ENCODE measurements at regions not wholly inside any gene's neighbourhood (a gene's known extent, or its start where the extent isn't known, plus 50 kb on each side); places are given as distances from the start of the nearest gene placed in this dataset.

DNA sequence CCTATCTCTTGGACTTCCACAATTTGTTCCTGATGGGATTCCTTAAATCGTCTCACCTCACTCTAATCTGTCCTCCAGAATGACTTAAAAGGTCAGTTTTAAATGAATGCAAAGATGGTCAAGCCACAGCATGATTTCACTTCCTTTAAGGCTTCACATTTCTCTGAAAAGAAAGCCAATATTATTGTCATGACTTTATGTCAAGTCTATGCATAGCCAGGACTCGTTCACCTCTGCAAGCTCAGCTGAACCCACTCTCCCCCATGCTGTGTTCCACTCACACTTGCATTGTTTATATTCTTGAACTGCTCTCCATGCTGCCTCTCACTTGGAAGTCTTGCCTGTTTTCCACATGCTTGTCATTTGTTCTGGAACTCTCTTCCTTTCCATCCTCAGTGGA is 298.4 kb upstream of the MMADHC start (continued):
- TF ChIP-seq RBM25 (IDR thresholded peaks at IDR 0.05; ENCODE audit: low read depth, low read length, severe bottlenecking) = no peak
- TF ChIP-seq, protein P1, sequence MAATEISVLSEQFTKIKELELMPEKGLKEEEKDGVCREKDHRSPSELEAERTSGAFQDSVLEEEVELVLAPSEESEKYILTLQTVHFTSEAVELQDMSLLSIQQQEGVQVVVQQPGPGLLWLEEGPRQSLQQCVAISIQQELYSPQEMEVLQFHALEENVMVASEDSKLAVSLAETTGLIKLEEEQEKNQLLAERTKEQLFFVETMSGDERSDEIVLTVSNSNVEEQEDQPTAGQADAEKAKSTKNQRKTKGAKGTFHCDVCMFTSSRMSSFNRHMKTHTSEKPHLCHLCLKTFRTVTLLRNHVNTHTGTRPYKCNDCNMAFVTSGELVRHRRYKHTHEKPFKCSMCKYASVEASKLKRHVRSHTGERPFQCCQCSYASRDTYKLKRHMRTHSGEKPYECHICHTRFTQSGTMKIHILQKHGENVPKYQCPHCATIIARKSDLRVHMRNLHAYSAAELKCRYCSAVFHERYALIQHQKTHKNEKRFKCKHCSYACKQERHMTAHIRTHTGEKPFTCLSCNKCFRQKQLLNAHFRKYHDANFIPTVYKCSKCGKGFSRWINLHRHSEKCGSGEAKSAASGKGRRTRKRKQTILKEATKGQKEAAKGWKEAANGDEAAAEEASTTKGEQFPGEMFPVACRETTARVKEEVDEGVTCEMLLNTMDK (IDR thresholded peaks at IDR 0.05; ENCODE audit: borderline replicate concordance, insufficient read depth, low read depth, low read length, poor library complexity, severe bottlenecking) = no peak
- no peak for TF ChIP-seq HNRNPL (IDR thresholded peaks at IDR 0.05; ENCODE audit: low read depth, low read length)
- TF ChIP-seq POLR3G (IDR thresholded peaks at IDR 0.05; ENCODE audit: extremely low read depth, insufficient read length, insufficient replicate concordance) = no peak
- TF ChIP-seq THRAP3 (IDR thresholded peaks at IDR 0.05; ENCODE audit: borderline replicate concordance) = no peak
- TF ChIP-seq SP1 (CRISPR knock-in tag; IDR thresholded peaks at IDR 0.05) = no peak
- no peak for TF ChIP-seq ZNF224 (CRISPR knock-in tag; IDR thresholded peaks at IDR 0.05)

DNA sequence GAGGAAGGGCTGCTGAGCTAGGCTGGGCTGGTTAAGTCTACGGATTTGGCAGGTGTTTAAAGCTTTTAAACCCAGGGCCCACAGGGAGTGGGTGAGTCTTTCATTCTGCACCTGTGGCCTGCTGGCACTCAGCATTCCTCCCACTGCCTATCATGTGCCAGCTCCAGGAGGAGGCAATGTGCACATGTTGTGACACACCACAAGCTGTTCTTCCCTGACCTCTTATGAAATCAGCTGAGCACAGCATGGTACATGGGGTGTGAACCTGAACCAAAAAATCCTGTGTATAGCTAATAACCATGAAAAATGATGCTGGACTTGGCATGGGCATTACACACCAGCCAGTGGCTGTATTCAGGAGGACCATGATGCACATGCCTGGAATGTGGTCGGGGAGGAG is 297.9 kb upstream of the MMADHC start:
- no peak for FAIRE-seq

More for the DNA sequence above, 297.9 kb upstream of the MMADHC start:
- no peak overlapping the region for H2AFZ ChIP-seq (ENCODE audit: low read depth, low read length)
- H3K27me3 ChIP-seq (ENCODE audit: control insufficient read depth in 2 of 2, insufficient read depth in 2 of 2, low read length in 2 of 2) = no peaks in the 10 kb centered on the region
- TF ChIP-seq THRAP3 (IDR thresholded peaks at IDR 0.05; ENCODE audit: borderline replicate concordance) (no peak), ESRRB (CRISPR knock-in tag; IDR thresholded peaks at IDR 0.05; ENCODE audit: borderline replicate concordance) (no peak), E2F3 (CRISPR knock-in tag; IDR thresholded peaks at IDR 0.05) (no peak), ZNF316 (IDR thresholded peaks at IDR 0.05) (no peak), RBM39 (optimal IDR thresholded peaks at IDR 0.05; ENCODE audit: low read depth, low read length) (no peak), RFX5 (IDR thresholded peaks at IDR 0.05; ENCODE audit: low read depth, low read length) (no peak), ZNF717 (CRISPR knock-in tag; IDR thresholded peaks at IDR 0.05) (no peak), MXI1 (IDR thresholded peaks at IDR 0.05; ENCODE audit: low read depth, low read length) (no peak), PYGO2 (tag; IDR thresholded peaks at IDR 0.05) (no peak)
- TF ChIP-seq, protein P2, sequence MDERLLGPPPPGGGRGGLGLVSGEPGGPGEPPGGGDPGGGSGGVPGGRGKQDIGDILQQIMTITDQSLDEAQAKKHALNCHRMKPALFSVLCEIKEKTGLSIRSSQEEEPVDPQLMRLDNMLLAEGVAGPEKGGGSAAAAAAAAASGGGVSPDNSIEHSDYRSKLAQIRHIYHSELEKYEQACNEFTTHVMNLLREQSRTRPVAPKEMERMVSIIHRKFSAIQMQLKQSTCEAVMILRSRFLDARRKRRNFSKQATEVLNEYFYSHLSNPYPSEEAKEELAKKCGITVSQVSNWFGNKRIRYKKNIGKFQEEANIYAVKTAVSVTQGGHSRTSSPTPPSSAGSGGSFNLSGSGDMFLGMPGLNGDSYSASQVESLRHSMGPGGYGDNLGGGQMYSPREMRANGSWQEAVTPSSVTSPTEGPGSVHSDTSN (CRISPR knock-in tag; IDR thresholded peaks at IDR 0.05; ENCODE audit: low read depth) = no peak
- TF ChIP-seq, protein P2 (tag; conservative IDR thresholded peaks at IDR 0.05; ENCODE audit: low read depth) = no peak
- H3K9ac ChIP-seq (ENCODE audit: insufficient read depth in 1 of 2, low read depth in 2 of 2, low read length in 2 of 2) = no peak overlapping the region
- BruUV-seq (replicated peaks) = no TSS peak
- H3K27ac ChIP-seq (ENCODE audit: extremely low read depth, low read depth, low read length) = no peak overlapping the region
- H3K79me2 ChIP-seq (ENCODE audit: control insufficient read depth, insufficient read depth, low read length) = no peaks in the 10 kb centered on the region
- H3K9me1 ChIP-seq (ENCODE audit: control insufficient read depth, insufficient read depth, low read length) = no peaks in the 10 kb centered on the region
- no peaks in the 10 kb centered on the region for H4K20me1 ChIP-seq (replicated peaks; ENCODE audit: control insufficient read depth, insufficient read depth, low read length)
- ATAC-seq (no peak), DNase-seq (ENCODE audit: extremely low read depth in 1 of 4, low spot score in 3 of 4) (no peak)
- 0% methylated on average over 2 of the region's 2 CpGs for WGBS (ENCODE audit: insufficient coverage, low coverage, missing lambda C conversion rate)
- ChIA-PET POLR2A (no interaction called here), CTCF (ENCODE audit: low intra/inter-chr PET ratio) (no interaction called here)
- in situ Hi-C loops (cut with MboI) (no loop called here), intact Hi-C loops (cut with micrococcal nuclease) (no loop called here)
- no peaks in the 10 kb centered on the region for H3K36me3 ChIP-seq (ENCODE audit: control insufficient read depth, insufficient read depth, low read length)
- no peaks in the 10 kb centered on the region for H3K4me1 ChIP-seq (replicated peaks in 1 of 2; ENCODE audit: control insufficient read depth in 2 of 2, insufficient read depth in 2 of 2, low read length in 2 of 2)
- H3K9me3 ChIP-seq (replicated peaks; ENCODE audit: control insufficient read depth, insufficient read depth, low read depth, low read length) = no peaks in the 10 kb centered on the region; the same call in 1 of the 2 replicates
- no peak overlapping the region for H3K4me2 ChIP-seq (ENCODE audit: insufficient read depth, low read length)
- H3K4me3 ChIP-seq = no peak overlapping the region

All from K562 (cell line).